GM23338 (cell line): ENCODE measurements at regions not wholly inside any gene's neighbourhood (a gene's known extent, or its start where the extent isn't known, plus 50 kb on each side); places are given as distances from the start of the nearest gene placed in this dataset.

Experiments
- ATAC-seq: fragments of 200-7000 bp; cut with Tn5 transposase; 3 replicates; pipeline ENCODE4 v1.9.1; 2020
- DNase-seq: peaks from one replicate; pipeline ENCODE4 v3.0.0-alpha.2; 2015; ENCODE audit warnings: low spot score
- H2AFZ ChIP-seq: fragments of 200-600 bp; sonication (generic); 2 replicates; pipeline ENCODE4 v1.8.0; 2016; ENCODE audit warnings: antibody characterized with exemption, mild to moderate bottlenecking, moderate library complexity
- H3F3A ChIP-seq: fragments of 200-600 bp; sonication (generic); replicated peaks from 2 replicates; pipeline ENCODE4 v1.8.0; 2017; ENCODE audit warnings: antibody characterized with exemption, mixed run types, low read depth
- H3K27ac ChIP-seq: fragments of 200-600 bp; sonication (generic); 2 replicates; pipeline ENCODE4 v1.6.1; 2016; ENCODE audit warnings: low read depth
- H3K27me3 ChIP-seq: fragments of 200-600 bp; sonication (generic); 2 replicates; pipeline ENCODE4 v1.8.0; 2016; ENCODE audit warnings: mild to moderate bottlenecking, mixed run types, moderate library complexity; ENCODE audit not compliant: insufficient read depth
- H3K36me3 ChIP-seq: fragments of 200-600 bp; sonication (generic); 2 replicates; pipeline ENCODE4 v1.8.0; 2016; ENCODE audit warnings: mild to moderate bottlenecking; ENCODE audit not compliant: insufficient read depth
- H3K4me1 ChIP-seq: fragments of 200-600 bp; sonication (generic); 2 replicates; pipeline ENCODE4 v1.8.0; 2016; ENCODE audit warnings: mild to moderate bottlenecking, moderate library complexity; ENCODE audit not compliant: insufficient read depth
- H3K4me2 ChIP-seq: fragments of 200-600 bp; sonication (generic); 2 replicates; pipeline ENCODE4 v1.7.1; 2017; ENCODE audit warnings: mixed run types
- H3K4me3 ChIP-seq: fragments of 200-600 bp; sonication (generic); 2 replicates; pipeline ENCODE4 v1.6.1; 2016; ENCODE audit warnings: mixed run types
- H3K79me2 ChIP-seq: fragments of 200-600 bp; sonication (generic); replicated peaks from 2 replicates; pipeline ENCODE4 v1.8.0; 2017; ENCODE audit warnings: mild to moderate bottlenecking; ENCODE audit not compliant: insufficient read depth
- H3K9me2 ChIP-seq: fragments of 200-600 bp; sonication (generic); 2 replicates; pipeline ENCODE4 v1.8.0; 2017; ENCODE audit not compliant: insufficient read depth
- H4K20me1 ChIP-seq: fragments of 200-600 bp; sonication (generic); replicated peaks from 2 replicates; pipeline ENCODE4 v1.8.0; 2017; ENCODE audit warnings: mild to moderate bottlenecking; ENCODE audit not compliant: insufficient read depth
- H3K27ac Mint-ChIP-seq: 2 replicates; pipeline ENCODE4 v1.8.0; 2020; ENCODE audit warnings: inconsistent platforms, mild to moderate bottlenecking, moderate library complexity, mixed read lengths
- H3K27me3 Mint-ChIP-seq: 3 replicates; pipeline ENCODE4 v1.8.0; 2022; ENCODE audit warnings: low read depth, mild to moderate bottlenecking, moderate library complexity, mixed read lengths, inconsistent platforms; ENCODE audit not compliant: insufficient read depth, poor library complexity
- H3K36me3 Mint-ChIP-seq: 3 replicates; pipeline ENCODE4 v1.8.0; 2021; ENCODE audit warnings: low read depth, mild to moderate bottlenecking, inconsistent platforms, moderate library complexity, mixed read lengths
- H3K4me1 Mint-ChIP-seq: 3 replicates; pipeline ENCODE4 v1.8.0; 2020; ENCODE audit warnings: mild to moderate bottlenecking, inconsistent platforms, mixed read lengths
- H3K4me3 Mint-ChIP-seq: 3 replicates; pipeline ENCODE4 v1.8.0; 2021; ENCODE audit warnings: moderate library complexity, mild to moderate bottlenecking, inconsistent platforms, mixed read lengths
- H3K9me3 Mint-ChIP-seq: 3 replicates; pipeline ENCODE4 v1.8.0; 2020; ENCODE audit warnings: moderate library complexity, mild to moderate bottlenecking, inconsistent platforms, mixed read lengths
- CTCF ChIP-seq, 2 experiments: fragments of 200-600 bp in 1 of 2; sonication (generic) in 1 of 2; conservative IDR thresholded peaks; 2 replicates each; pipeline versions ENCODE4 v1.5.1 to v1.6.1; 2016 to 2017; ENCODE audit warnings: antibody characterized with exemption in 2 of 2, low read depth in 2 of 2, mild to moderate bottlenecking in 2 of 2, moderate library complexity in 1 of 2
- NANOG ChIP-seq: IDR thresholded peaks from 2 replicates; pipeline ENCODE4 v1.6.1; 2016; ENCODE audit warnings: antibody characterized with exemption, borderline replicate concordance
- POLR2AphosphoS5 ChIP-seq: IDR thresholded peaks from 2 replicates; pipeline ENCODE4 v1.6.1; 2016; ENCODE audit warnings: antibody characterized with exemption, low read depth
- ZNF331 ChIP-seq: fragments of 250-450 bp; sonication (Bioruptor Pico); IDR thresholded peaks from 2 replicates; pipeline ENCODE4 v1.5.0; 2020; ENCODE audit warnings: low read depth, mild to moderate bottlenecking, moderate library complexity
- TF ChIP-seq, protein P1 (sequence below): IDR thresholded peaks from one replicate; pipeline ENCODE4 v1.6.1; 2018; ENCODE audit warnings: antibody characterized with exemption; ENCODE audit not compliant: unreplicated experiment
- TF ChIP-seq, protein P2 (sequence below): fragments of 250-450 bp; sonication (Bioruptor Pico); IDR thresholded peaks from 2 replicates; pipeline ENCODE4 v1.5.0; 2020; ENCODE audit warnings: mild to moderate bottlenecking, moderate library complexity

GRCh38 chrX:125786316-125786715 lies 379.8 kb downstream of the DCAF12L2 start:
- no peak overlapping the region for H3K27ac Mint-ChIP-seq
- no peaks in the 10 kb centered on the region for H3F3A ChIP-seq
- no peak overlapping the region for H2AFZ ChIP-seq
- H3K27me3 Mint-ChIP-seq = no peaks in the 10 kb centered on the region
- H4K20me1 ChIP-seq = no peaks in the 10 kb centered on the region
- peaks cover 7% of the 10 kb centered on the region for H3K4me1 ChIP-seq
- H3K4me3 Mint-ChIP-seq = no peak overlapping the region
- H3K27ac ChIP-seq = no peak overlapping the region
- H3K27me3 ChIP-seq = no peaks in the 10 kb centered on the region
- ATAC-seq (no peak), DNase-seq (no peak)
- no peaks in the 10 kb centered on the region for H3K36me3 ChIP-seq
- H3K4me2 ChIP-seq = no peak overlapping the region
- no peaks in the 10 kb centered on the region for H3K36me3 Mint-ChIP-seq
- no peaks in the 10 kb centered on the region for H3K9me2 ChIP-seq
- H3K79me2 ChIP-seq = no peaks in the 10 kb centered on the region
- peaks cover 7% of the 10 kb centered on the region; the same call in 2 of the 3 replicates for H3K9me3 Mint-ChIP-seq
- no peak overlapping the region for H3K4me3 ChIP-seq
- peaks cover 9% of the 10 kb centered on the region for H3K4me1 Mint-ChIP-seq
- TF ChIP-seq, protein P1, sequence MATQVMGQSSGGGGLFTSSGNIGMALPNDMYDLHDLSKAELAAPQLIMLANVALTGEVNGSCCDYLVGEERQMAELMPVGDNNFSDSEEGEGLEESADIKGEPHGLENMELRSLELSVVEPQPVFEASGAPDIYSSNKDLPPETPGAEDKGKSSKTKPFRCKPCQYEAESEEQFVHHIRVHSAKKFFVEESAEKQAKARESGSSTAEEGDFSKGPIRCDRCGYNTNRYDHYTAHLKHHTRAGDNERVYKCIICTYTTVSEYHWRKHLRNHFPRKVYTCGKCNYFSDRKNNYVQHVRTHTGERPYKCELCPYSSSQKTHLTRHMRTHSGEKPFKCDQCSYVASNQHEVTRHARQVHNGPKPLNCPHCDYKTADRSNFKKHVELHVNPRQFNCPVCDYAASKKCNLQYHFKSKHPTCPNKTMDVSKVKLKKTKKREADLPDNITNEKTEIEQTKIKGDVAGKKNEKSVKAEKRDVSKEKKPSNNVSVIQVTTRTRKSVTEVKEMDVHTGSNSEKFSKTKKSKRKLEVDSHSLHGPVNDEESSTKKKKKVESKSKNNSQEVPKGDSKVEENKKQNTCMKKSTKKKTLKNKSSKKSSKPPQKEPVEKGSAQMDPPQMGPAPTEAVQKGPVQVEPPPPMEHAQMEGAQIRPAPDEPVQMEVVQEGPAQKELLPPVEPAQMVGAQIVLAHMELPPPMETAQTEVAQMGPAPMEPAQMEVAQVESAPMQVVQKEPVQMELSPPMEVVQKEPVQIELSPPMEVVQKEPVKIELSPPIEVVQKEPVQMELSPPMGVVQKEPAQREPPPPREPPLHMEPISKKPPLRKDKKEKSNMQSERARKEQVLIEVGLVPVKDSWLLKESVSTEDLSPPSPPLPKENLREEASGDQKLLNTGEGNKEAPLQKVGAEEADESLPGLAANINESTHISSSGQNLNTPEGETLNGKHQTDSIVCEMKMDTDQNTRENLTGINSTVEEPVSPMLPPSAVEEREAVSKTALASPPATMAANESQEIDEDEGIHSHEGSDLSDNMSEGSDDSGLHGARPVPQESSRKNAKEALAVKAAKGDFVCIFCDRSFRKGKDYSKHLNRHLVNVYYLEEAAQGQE = no peak
- no peak for TF ChIP-seq NANOG
- TF ChIP-seq, protein P2, sequence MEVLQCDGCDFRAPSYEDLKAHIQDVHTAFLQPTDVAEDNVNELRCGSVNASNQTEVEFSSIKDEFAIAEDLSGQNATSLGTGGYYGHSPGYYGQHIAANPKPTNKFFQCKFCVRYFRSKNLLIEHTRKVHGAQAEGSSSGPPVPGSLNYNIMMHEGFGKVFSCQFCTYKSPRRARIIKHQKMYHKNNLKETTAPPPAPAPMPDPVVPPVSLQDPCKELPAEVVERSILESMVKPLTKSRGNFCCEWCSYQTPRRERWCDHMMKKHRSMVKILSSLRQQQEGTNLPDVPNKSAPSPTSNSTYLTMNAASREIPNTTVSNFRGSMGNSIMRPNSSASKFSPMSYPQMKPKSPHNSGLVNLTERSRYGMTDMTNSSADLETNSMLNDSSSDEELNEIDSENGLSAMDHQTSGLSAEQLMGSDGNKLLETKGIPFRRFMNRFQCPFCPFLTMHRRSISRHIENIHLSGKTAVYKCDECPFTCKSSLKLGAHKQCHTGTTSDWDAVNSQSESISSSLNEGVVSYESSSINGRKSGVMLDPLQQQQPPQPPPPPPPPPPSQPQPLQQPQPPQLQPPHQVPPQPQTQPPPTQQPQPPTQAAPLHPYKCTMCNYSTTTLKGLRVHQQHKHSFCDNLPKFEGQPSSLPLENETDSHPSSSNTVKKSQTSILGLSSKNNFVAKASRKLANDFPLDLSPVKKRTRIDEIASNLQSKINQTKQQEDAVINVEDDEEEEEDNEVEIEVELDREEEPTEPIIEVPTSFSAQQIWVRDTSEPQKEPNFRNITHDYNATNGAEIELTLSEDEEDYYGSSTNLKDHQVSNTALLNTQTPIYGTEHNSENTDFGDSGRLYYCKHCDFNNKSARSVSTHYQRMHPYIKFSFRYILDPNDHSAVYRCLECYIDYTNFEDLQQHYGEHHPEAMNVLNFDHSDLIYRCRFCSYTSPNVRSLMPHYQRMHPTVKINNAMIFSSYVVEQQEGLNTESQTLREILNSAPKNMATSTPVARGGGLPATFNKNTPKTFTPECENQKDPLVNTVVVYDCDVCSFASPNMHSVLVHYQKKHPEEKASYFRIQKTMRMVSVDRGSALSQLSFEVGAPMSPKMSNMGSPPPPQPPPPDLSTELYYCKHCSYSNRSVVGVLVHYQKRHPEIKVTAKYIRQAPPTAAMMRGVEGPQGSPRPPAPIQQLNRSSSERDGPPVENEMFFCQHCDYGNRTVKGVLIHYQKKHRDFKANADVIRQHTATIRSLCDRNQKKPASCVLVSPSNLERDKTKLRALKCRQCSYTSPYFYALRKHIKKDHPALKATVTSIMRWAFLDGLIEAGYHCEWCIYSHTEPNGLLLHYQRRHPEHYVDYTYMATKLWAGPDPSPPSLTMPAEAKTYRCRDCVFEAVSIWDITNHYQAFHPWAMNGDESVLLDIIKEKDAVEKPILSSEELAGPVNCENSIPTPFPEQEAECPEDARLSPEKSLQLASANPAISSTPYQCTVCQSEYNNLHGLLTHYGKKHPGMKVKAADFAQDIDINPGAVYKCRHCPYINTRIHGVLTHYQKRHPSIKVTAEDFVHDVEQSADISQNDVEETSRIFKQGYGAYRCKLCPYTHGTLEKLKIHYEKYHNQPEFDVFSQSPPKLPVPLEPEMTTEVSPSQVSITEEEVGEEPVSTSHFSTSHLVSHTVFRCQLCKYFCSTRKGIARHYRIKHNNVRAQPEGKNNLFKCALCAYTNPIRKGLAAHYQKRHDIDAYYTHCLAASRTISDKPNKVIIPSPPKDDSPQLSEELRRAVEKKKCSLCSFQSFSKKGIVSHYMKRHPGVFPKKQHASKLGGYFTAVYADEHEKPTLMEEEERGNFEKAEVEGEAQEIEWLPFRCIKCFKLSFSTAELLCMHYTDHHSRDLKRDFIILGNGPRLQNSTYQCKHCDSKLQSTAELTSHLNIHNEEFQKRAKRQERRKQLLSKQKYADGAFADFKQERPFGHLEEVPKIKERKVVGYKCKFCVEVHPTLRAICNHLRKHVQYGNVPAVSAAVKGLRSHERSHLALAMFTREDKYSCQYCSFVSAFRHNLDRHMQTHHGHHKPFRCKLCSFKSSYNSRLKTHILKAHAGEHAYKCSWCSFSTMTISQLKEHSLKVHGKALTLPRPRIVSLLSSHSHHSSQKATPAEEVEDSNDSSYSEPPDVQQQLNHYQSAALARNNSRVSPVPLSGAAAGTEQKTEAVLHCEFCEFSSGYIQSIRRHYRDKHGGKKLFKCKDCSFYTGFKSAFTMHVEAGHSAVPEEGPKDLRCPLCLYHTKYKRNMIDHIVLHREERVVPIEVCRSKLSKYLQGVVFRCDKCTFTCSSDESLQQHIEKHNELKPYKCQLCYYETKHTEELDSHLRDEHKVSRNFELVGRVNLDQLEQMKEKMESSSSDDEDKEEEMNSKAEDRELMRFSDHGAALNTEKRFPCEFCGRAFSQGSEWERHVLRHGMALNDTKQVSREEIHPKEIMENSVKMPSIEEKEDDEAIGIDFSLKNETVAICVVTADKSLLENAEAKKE (CRISPR knock-in tag) = no peak
- no peak for TF ChIP-seq POLR2AphosphoS5
- TF ChIP-seq ZNF331 (CRISPR knock-in tag) = no peak
- TF ChIP-seq CTCF (conservative IDR thresholded peaks at IDR 0.05; ENCODE audit: low read depth in 2 of 2) = no peak
